Endothelial cell of umbilical vein (primary cell): ENCODE measurements at regions not wholly inside any gene's neighbourhood (a gene's known extent, or its start where the extent isn't known, plus 50 kb on each side); places are given as distances from the start of the nearest gene placed in this dataset.

Experiments
- BruUV-seq: library from RNA; stranded (reverse); fragments of 400-500 nt; replicated peaks from 2 replicates; lab custom pipeline; 2021; lab: Mats Ljungman, UMichigan
- CTCF ChIA-PET: fragments of 300-600, 350-600 bp; sonication (Branson Sonifier 250); formaldehyde crosslinking; loops from one replicate; lab custom pipeline; 2021; ENCODE audit warnings: antibody characterized with exemption, inconsistent platforms; lab: Charles Lee
- POLR2A ChIA-PET: fragments of 300-600, 350-600 bp; sonication (Branson Sonifier 250); formaldehyde crosslinking; loops from one replicate; lab custom pipeline; 2021; ENCODE audit warnings: antibody characterized with exemption, inconsistent platforms; lab: Charles Lee
- DNase-seq: peaks from one replicate; pipeline ENCODE4 v3.0.0-alpha.2; 2011; ENCODE audit warnings: low read depth, low spot score
- FAIRE-seq: peaks from 2 replicates; lab custom pipeline; 2011; peaks lifted over from hg19 to GRCh38; lab: Jason Lieb, UNC
- H2AFZ ChIP-seq: 2 replicates; pipeline ENCODE4 v1.6.0; 2012; ENCODE audit warnings: low read depth, low read length, control low read depth, inconsistent platforms
- H3K27ac ChIP-seq: 2 replicates; pipeline ENCODE4 v1.5.1; 2011; ENCODE audit warnings: low read depth, mild to moderate bottlenecking, control low read depth, low read length, moderate library complexity; ENCODE audit not compliant: insufficient read depth
- H3K27me3 ChIP-seq, 2 experiments: 2 replicates each; pipeline versions ENCODE4 v1.6.0 to v1.6.1; 2011; ENCODE audit warnings: low read length in 2 of 2, mixed read lengths in 1 of 2; ENCODE audit not compliant: control insufficient read depth in 2 of 2, insufficient read depth in 2 of 2
- H3K36me3 ChIP-seq, 2 experiments: 2 replicates in 1 of 2; 3 replicates in 1 of 2; pipeline ENCODE4 v1.5.1; 2011; ENCODE audit warnings: low read length in 2 of 2, mild to moderate bottlenecking in 1 of 2, moderate library complexity in 1 of 2; ENCODE audit not compliant: control insufficient read depth in 2 of 2, insufficient read depth in 2 of 2; ENCODE audit errors: extremely low read depth in 1 of 2
- H3K4me1 ChIP-seq: 3 replicates; pipeline ENCODE4 v1.5.1; 2011; ENCODE audit warnings: mild to moderate bottlenecking, low read length; ENCODE audit not compliant: control insufficient read depth, insufficient read depth; ENCODE audit errors: extremely low read depth
- H3K4me2 ChIP-seq: 2 replicates; pipeline ENCODE4 v1.6.1; 2011; ENCODE audit warnings: low read length, control low read depth, mixed read lengths; ENCODE audit not compliant: insufficient read depth
- H3K4me3 ChIP-seq, 3 experiments: fragments of 200-600 bp in 1 of 3; sonication (generic), shearing (Covaris generic) in 1 of 3; replicated peaks in 1 of 3; 2 replicates each; pipeline ENCODE4 v1.5.1; 2011 to 2016; ENCODE audit warnings: control low read depth in 3 of 3, low read length in 3 of 3, mild to moderate bottlenecking in 2 of 3, inconsistent platforms in 1 of 3, low read depth in 1 of 3, moderate library complexity in 1 of 3; ENCODE audit not compliant: insufficient read depth in 1 of 3
- H3K79me2 ChIP-seq: 2 replicates; pipeline ENCODE4 v1.6.0; 2012; ENCODE audit warnings: low read length, inconsistent platforms; ENCODE audit not compliant: control insufficient read depth, insufficient read depth
- H3K9ac ChIP-seq: replicated peaks from 2 replicates; pipeline ENCODE3; 2011; ENCODE audit warnings: low read length, control low read depth; ENCODE audit not compliant: insufficient read depth; ENCODE audit errors: extremely low read depth
- H3K9me1 ChIP-seq: replicated peaks from 3 replicates; pipeline ENCODE4 v1.6.0; 2011; ENCODE audit warnings: mild to moderate bottlenecking, low read length; ENCODE audit not compliant: control insufficient read depth, insufficient read depth; ENCODE audit errors: extremely low read depth
- H3K9me3 ChIP-seq: replicated peaks from 2 replicates; pipeline ENCODE4 v1.5.1; 2012; ENCODE audit warnings: low read length, inconsistent platforms; ENCODE audit not compliant: control insufficient read depth, insufficient read depth
- H4K20me1 ChIP-seq: replicated peaks from 2 replicates; pipeline ENCODE3; 2011; ENCODE audit warnings: mild to moderate bottlenecking, low read length; ENCODE audit not compliant: control insufficient read depth, insufficient read depth; ENCODE audit errors: extremely low read depth
- CTCF ChIP-seq, 2 donors: IDR thresholded peaks; 1 replicate in 1 of 2; 2 replicates in 1 of 2; pipeline ENCODE4 v1.5.1; 2011; ENCODE audit warnings: low read length in 2 of 2, mild to moderate bottlenecking in 2 of 2, moderate library complexity in 2 of 2, control low read depth in 1 of 2, inconsistent platforms in 1 of 2, low read depth in 1 of 2; ENCODE audit not compliant: insufficient read depth in 1 of 2; ENCODE audit errors: extremely low read depth in 1 of 2
- EZH2 ChIP-seq: IDR thresholded peaks from 2 replicates; pipeline ENCODE4 v1.6.1; 2012; ENCODE audit warnings: borderline replicate concordance, low read depth, mild to moderate bottlenecking, moderate library complexity, low read length, inconsistent platforms; ENCODE audit not compliant: severe bottlenecking
- FOS ChIP-seq: IDR thresholded peaks from 2 replicates; pipeline ENCODE4 v1.6.1; 2011; ENCODE audit warnings: mild to moderate bottlenecking, low read length, moderate library complexity, borderline replicate concordance; ENCODE audit not compliant: insufficient read depth
- GATA2 ChIP-seq: IDR thresholded peaks from 2 replicates; pipeline ENCODE4 v1.7.0; 2011; ENCODE audit warnings: low read depth, mild to moderate bottlenecking, moderate library complexity, mixed read lengths, low read length; ENCODE audit not compliant: insufficient read length, insufficient read depth
- JUN ChIP-seq: IDR thresholded peaks from 2 replicates; pipeline ENCODE4 v1.6.1; 2011; ENCODE audit warnings: borderline replicate concordance, low read depth; ENCODE audit not compliant: insufficient read length, insufficient read depth
- MAX ChIP-seq: IDR thresholded peaks from 2 replicates; pipeline ENCODE4 v1.6.1; 2011; ENCODE audit not compliant: insufficient read depth, insufficient read length
- MYC ChIP-seq: IDR thresholded peaks from one replicate; pipeline ENCODE4 v1.6.1; 2011; ENCODE audit warnings: mild to moderate bottlenecking, low read depth, low read length
- POLR2A ChIP-seq: IDR thresholded peaks from 2 replicates; pipeline ENCODE4 v1.6.1; 2012; ENCODE audit warnings: low read depth, mild to moderate bottlenecking, control low read depth, low read length
- POLR2AphosphoS5 ChIP-seq: IDR thresholded peaks from 2 replicates; pipeline ENCODE4 v1.6.1; 2012; ENCODE audit warnings: low read depth, mild to moderate bottlenecking, control low read depth, low read length, moderate library complexity; ENCODE audit not compliant: insufficient read depth
- dilution Hi-C: fragments of 300-500 bp; cut with MboI; formaldehyde crosslinking; loops from one replicate; pipeline ENCODE4 v1.15.0; 2019; ENCODE audit warnings: low sequenced_read_pairs; ENCODE audit not compliant: extremely low pct_ligation_motif_present
- intact Hi-C: fragments of 100-400 bp; cut with micrococcal nuclease; formaldehyde crosslinking; loops from one replicate; pipeline ENCODE4 v1.10.0; 2022

DNA sequence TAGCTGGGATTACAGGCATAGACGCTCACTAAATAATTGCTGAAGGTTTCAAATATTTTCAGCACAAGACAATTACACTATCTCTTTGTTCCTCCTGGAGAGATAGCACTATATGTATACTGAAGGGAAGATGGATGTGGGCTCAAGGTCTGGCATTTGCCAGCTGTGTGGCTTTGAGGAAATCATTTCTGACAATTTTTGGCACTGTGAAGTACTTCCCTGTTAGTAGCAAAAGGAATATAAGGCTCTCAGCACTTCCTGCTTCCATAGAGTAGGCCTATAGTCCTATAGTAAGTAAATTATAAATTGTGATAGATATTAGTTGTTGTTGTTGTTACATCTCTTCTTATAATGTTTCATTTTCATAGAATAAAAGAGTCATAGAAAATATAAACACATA is 271.1 kb downstream of the SAMD5 start:
- no peak for DNase-seq

More for the DNA sequence above, 271.1 kb downstream of the SAMD5 start:
- no peak overlapping the region for H3K9ac ChIP-seq
- intact Hi-C loops: loop anchor here (10.0 kb wide), 1 partner anchor 195 kb away; no protein-coding TSS in a partner anchor
- no peak overlapping the region for H2AFZ ChIP-seq
- H3K79me2 ChIP-seq: no peaks in the 10 kb centered on the region
- TF ChIP-seq FOS (no peak), CTCF (IDR thresholded peaks at IDR 0.05; ENCODE audit: extremely low read depth in 1 of 2, insufficient read depth in 1 of 2, low read depth in 1 of 2, low read length in 2 of 2) (no peak), GATA2 (no peak), POLR2AphosphoS5 (no peak), EZH2 (no peak), MAX (no peak), MYC (no peak), JUN (no peak), POLR2A (no peak)
- H3K9me3 ChIP-seq: no peaks in the 10 kb centered on the region
- BruUV-seq: no TSS peak
- H3K27ac ChIP-seq: no peak overlapping the region
- no peak for FAIRE-seq
- ChIA-PET CTCF (no interaction called here), POLR2A (no interaction called here)
- peaks cover 2% of the 10 kb centered on the region for H3K4me1 ChIP-seq
- H3K4me2 ChIP-seq: no peak overlapping the region
- H3K36me3 ChIP-seq: no peaks in the 10 kb centered on the region
- H3K4me3 ChIP-seq: no peak overlapping the region
- H3K9me1 ChIP-seq: no peaks in the 10 kb centered on the region
- dilution Hi-C loops: no loop called here
- no peaks in the 10 kb centered on the region for H4K20me1 ChIP-seq
- no peaks in the 10 kb centered on the region for H3K27me3 ChIP-seq
